GM12892 (cell line): ENCODE measurements at regions not wholly inside any gene's neighbourhood (a gene's known extent, or its start where the extent isn't known, plus 50 kb on each side); places are given as distances from the start of the nearest gene placed in this dataset.

Source experiments
- POLR2A ChIP-seq: IDR thresholded peaks from 2 replicates; pipeline ENCODE4 v1.6.1; 2011; ENCODE audit warnings: low read depth, low read length, control low read depth
- POLR2AphosphoS5 ChIP-seq: IDR thresholded peaks from 2 replicates; pipeline ENCODE4 v1.6.1; 2011; ENCODE audit warnings: low read depth, low read length, control low read depth

DNA sequence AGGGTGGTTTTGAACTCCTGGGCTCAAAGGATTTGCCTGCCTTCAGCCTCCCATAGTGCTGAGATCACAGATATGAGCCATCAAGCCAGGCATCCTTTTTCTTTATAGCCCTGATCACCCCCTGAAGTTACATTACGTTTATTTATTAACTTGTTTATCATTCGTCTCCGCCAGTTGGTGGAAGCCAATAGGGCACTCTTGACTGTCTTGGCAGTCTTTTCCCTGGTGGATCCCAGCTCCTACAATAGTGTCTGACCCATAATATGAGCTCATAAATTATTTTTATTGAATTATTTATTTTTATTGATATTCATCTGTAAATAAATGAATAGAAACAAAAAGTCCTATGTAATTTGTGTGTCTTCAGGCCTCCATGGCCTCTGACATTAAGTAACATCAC is 484.3 kb upstream of the FAT1 start:
- TF ChIP-seq POLR2AphosphoS5 (no peak), POLR2A (no peak)
